Dermis blood vessel endothelial cell (primary cell): ENCODE measurements at regions not wholly inside any gene's neighbourhood (a gene's known extent, or its start where the extent isn't known, plus 50 kb on each side); places are given as distances from the start of the nearest gene placed in this dataset.
"Not testable (repeated sequence)": the region's sequence is repeated elsewhere in the genome, so short reads cannot be mapped to it uniquely, and the experiment has no call there.

Experiments
- DNase-seq: peaks from one replicate; pipeline ENCODE4 v3.0.0; 2010

GRCh38 chr9:38254151-38254550 is 138.4 kb upstream of the ALDH1B1 start:
- DNase-seq: no peak

- DNase-seq: no peak
Measured at GRCh38 chr9:38253200-38253599, 139.3 kb upstream of the ALDH1B1 start.

GRCh38 chr9:38251036-38251860 is 141.3 kb upstream of the ALDH1B1 start:
- DNase-seq: no peak

- DNase-seq: no peak
Measured at GRCh38 chr9:38250279-38251035, 142.0 kb upstream of the ALDH1B1 start.

- no peak for DNase-seq
Measured at GRCh38 chr9:38249587-38250210, 142.8 kb upstream of the ALDH1B1 start.

- no peak for DNase-seq
Measured at GRCh38 chr9:38249049-38249448, 143.5 kb upstream of the ALDH1B1 start.

GRCh38 chr9:38246833-38247232 is 145.7 kb upstream of the ALDH1B1 start:
- no peak for DNase-seq

- no peak for DNase-seq
Measured at GRCh38 chr9:38244971-38245370, 147.5 kb upstream of the ALDH1B1 start.

- DNase-seq: no peak
Measured at GRCh38 chr9:38243993-38244392, 148.5 kb upstream of the ALDH1B1 start.

- not testable (repeated sequence) for DNase-seq
Measured at GRCh38 chr9:38242151-38242550, 150.4 kb upstream of the ALDH1B1 start.

- no peak for DNase-seq
Measured at GRCh38 chr9:38240051-38240450, 152.5 kb upstream of the ALDH1B1 start.

GRCh38 chr9:38235244-38235643 is 157.3 kb upstream of the ALDH1B1 start:
- DNase-seq: no peak

GRCh38 chr9:38234479-38235170 is 157.9 kb upstream of the ALDH1B1 start:
- no peak for DNase-seq

GRCh38 chr9:38233796-38234355 is 158.6 kb upstream of the ALDH1B1 start:
- no peak for DNase-seq

GRCh38 chr9:38233343-38233742 is 159.2 kb upstream of the ALDH1B1 start:
- no peak for DNase-seq

- DNase-seq: no peak
Measured at GRCh38 chr9:38232895-38233294, 159.6 kb upstream of the ALDH1B1 start.

GRCh38 chr9:38229504-38230155 is 160.6 kb upstream of the SHB start:
- no peak for DNase-seq

- no peak for DNase-seq
Measured at GRCh38 chr9:38229104-38229500, 160.1 kb upstream of the SHB start.

GRCh38 chr9:38228331-38229103 is 159.5 kb upstream of the SHB start:
- DNase-seq: no peak

- no peak for DNase-seq
Measured at GRCh38 chr9:38227656-38228055, 158.6 kb upstream of the SHB start.

- DNase-seq: peak; percentile 75
Measured at GRCh38 chr9:38227061-38227540, 158.1 kb upstream of the SHB start.
